Fibroblast of lung (primary cell): ENCODE measurements at regions not wholly inside any gene's neighbourhood (a gene's known extent, or its start where the extent isn't known, plus 50 kb on each side); places are given as distances from the start of the nearest gene placed in this dataset.

Source experiments
- DNase-seq, 2 donors: peaks; one replicate each; pipeline versions ENCODE4 v3.0.0 to v3.0.0-alpha.2; 2010; ENCODE audit warnings: low read depth in 2 of 2
- H2AFZ ChIP-seq: 2 replicates; pipeline ENCODE4 v1.5.1; 2012; ENCODE audit warnings: low read length, control low read depth, inconsistent platforms
- H3K27ac ChIP-seq: 2 replicates; pipeline ENCODE4 v1.5.1; 2011; ENCODE audit warnings: low read length, control low read depth; ENCODE audit not compliant: insufficient read depth
- H3K27me3 ChIP-seq: 2 replicates; pipeline ENCODE4 v1.5.1; 2011; ENCODE audit warnings: mild to moderate bottlenecking, low read length; ENCODE audit not compliant: control insufficient read depth, insufficient read depth
- H3K36me3 ChIP-seq: 2 replicates; pipeline ENCODE4 v1.5.1; 2011; ENCODE audit warnings: low read length; ENCODE audit not compliant: control insufficient read depth, insufficient read depth
- H3K4me1 ChIP-seq: 2 replicates; pipeline ENCODE4 v1.5.1; 2011; ENCODE audit warnings: low read length; ENCODE audit not compliant: control insufficient read depth, insufficient read depth; ENCODE audit errors: extremely low read depth
- H3K4me2 ChIP-seq: 2 replicates; pipeline ENCODE4 v1.5.1; 2011; ENCODE audit warnings: low read length, control low read depth; ENCODE audit not compliant: insufficient read depth; ENCODE audit errors: extremely low read depth
- H3K4me3 ChIP-seq, 4 experiments: fragments of 200-600 bp in 1 of 4; sonication (generic) in 1 of 4; replicated peaks in 1 of 4; 2 replicates each; pipeline ENCODE4 v1.5.1; 2011 to 2016; ENCODE audit warnings: low read length in 4 of 4, low read depth in 3 of 4, mild to moderate bottlenecking in 3 of 4, control low read depth in 2 of 4, inconsistent platforms in 1 of 4, mixed read lengths in 1 of 4; ENCODE audit not compliant: insufficient read depth in 1 of 4; ENCODE audit errors: control extremely low read depth in 1 of 4
- H3K79me2 ChIP-seq: 2 replicates; pipeline ENCODE4 v1.5.1; 2012; ENCODE audit warnings: mild to moderate bottlenecking, low read length, inconsistent platforms; ENCODE audit not compliant: control insufficient read depth, insufficient read depth
- H3K9ac ChIP-seq: 2 replicates; pipeline ENCODE4 v1.5.1; 2011; ENCODE audit warnings: mild to moderate bottlenecking, low read length, control low read depth; ENCODE audit not compliant: insufficient read depth
- H3K9me3 ChIP-seq: 2 replicates; pipeline ENCODE4 v1.5.1; 2012; ENCODE audit warnings: low read depth, low read length; ENCODE audit not compliant: control insufficient read depth, insufficient read depth
- H4K20me1 ChIP-seq: 2 replicates; pipeline ENCODE4 v1.5.1; 2011; ENCODE audit warnings: low read length; ENCODE audit not compliant: control insufficient read depth, insufficient read depth; ENCODE audit errors: extremely low read depth
- EZH2 ChIP-seq: IDR thresholded peaks from 2 replicates; pipeline ENCODE4 v1.5.1; 2012; ENCODE audit warnings: low read length, control low read depth, mild to moderate bottlenecking; ENCODE audit errors: missing control alignments
- TF ChIP-seq, protein P1 (sequence below), 2 donors: IDR thresholded peaks in 1 of 2; conservative IDR thresholded peaks in 1 of 2; 1 replicate in 1 of 2; 2 replicates in 1 of 2; pipeline ENCODE4 v1.5.1; 2011 to 2012; ENCODE audit warnings: low read length in 2 of 2, control low read depth in 1 of 2, inconsistent platforms in 1 of 2, low read depth in 1 of 2, mild to moderate bottlenecking in 1 of 2

- no peaks in the 10 kb centered on the region for H3K36me3 ChIP-seq
- DNase-seq: no peak
- no peaks in the 10 kb centered on the region for H4K20me1 ChIP-seq
- H3K4me3 ChIP-seq: no peak overlapping the region
- no peak overlapping the region for H3K27ac ChIP-seq
- H3K79me2 ChIP-seq: no peaks in the 10 kb centered on the region
- H3K4me1 ChIP-seq: no peaks in the 10 kb centered on the region
- no peaks in the 10 kb centered on the region for H3K9me3 ChIP-seq
- no peak overlapping the region for H2AFZ ChIP-seq
- no peak overlapping the region for H3K4me2 ChIP-seq
- H3K9ac ChIP-seq: no peak overlapping the region
- no peaks in the 10 kb centered on the region for H3K27me3 ChIP-seq
- no peak for TF ChIP-seq EZH2
These were observed 680.1 kb downstream of the MATN1 start for GRCh38 chr1:30043256-30043655.

DNA sequence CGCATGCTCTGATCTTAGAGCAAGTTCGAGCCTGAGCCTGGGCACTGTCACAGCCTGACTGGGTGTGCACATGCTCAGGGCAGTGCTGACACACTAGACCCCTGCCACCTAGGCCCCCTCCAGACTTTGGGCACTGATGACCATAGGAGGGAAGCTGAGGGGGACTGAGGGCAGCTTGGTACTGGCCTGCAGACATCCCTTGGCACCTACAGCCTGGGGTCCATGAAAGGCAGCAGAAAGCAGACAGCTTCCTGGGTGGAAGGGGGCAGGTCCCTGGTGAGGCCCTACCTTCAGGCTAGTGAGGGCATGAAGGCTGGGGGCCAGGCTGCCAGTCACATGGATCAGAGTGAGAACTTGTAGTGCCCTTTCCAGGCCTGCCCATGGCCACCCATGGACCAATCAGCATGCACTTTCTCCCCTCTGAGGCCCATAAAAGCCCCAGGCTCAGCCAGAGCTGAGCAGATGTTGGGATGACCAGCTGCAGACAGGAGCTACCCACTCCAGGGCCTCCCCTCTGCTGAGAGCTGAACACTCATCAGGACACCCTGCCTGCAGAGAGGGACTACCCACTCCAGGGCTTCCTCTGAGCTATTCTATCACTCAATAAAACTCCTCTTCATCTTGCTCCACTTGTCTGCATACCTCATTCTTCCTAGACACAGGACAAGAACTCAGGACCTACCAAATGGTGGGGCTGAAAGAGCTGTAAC, 680.8 kb downstream of the MATN1 start:
- Histone ChIP-seq H3K4me3 (no peak overlapping the region), H3K79me2 (no peaks in the 10 kb centered on the region), H3K27me3 (no peaks in the 10 kb centered on the region), H3K9me3 (no peaks in the 10 kb centered on the region), H4K20me1 (no peaks in the 10 kb centered on the region), H3K9ac (no peak overlapping the region), H3K36me3 (no peaks in the 10 kb centered on the region), H3K4me2 (no peak overlapping the region), H3K27ac (no peak overlapping the region), H3K4me1 (no peaks in the 10 kb centered on the region), H2AFZ (no peak overlapping the region)
- no peak for DNase-seq
- TF ChIP-seq EZH2: no peak
- TF ChIP-seq, protein P1, sequence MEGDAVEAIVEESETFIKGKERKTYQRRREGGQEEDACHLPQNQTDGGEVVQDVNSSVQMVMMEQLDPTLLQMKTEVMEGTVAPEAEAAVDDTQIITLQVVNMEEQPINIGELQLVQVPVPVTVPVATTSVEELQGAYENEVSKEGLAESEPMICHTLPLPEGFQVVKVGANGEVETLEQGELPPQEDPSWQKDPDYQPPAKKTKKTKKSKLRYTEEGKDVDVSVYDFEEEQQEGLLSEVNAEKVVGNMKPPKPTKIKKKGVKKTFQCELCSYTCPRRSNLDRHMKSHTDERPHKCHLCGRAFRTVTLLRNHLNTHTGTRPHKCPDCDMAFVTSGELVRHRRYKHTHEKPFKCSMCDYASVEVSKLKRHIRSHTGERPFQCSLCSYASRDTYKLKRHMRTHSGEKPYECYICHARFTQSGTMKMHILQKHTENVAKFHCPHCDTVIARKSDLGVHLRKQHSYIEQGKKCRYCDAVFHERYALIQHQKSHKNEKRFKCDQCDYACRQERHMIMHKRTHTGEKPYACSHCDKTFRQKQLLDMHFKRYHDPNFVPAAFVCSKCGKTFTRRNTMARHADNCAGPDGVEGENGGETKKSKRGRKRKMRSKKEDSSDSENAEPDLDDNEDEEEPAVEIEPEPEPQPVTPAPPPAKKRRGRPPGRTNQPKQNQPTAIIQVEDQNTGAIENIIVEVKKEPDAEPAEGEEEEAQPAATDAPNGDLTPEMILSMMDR (conservative IDR thresholded peaks at IDR 0.05 in 1 of 2, IDR thresholded peaks at IDR 0.05 in 1 of 2; ENCODE audit: low read depth in 1 of 2, low read length in 2 of 2): no peak

DNA sequence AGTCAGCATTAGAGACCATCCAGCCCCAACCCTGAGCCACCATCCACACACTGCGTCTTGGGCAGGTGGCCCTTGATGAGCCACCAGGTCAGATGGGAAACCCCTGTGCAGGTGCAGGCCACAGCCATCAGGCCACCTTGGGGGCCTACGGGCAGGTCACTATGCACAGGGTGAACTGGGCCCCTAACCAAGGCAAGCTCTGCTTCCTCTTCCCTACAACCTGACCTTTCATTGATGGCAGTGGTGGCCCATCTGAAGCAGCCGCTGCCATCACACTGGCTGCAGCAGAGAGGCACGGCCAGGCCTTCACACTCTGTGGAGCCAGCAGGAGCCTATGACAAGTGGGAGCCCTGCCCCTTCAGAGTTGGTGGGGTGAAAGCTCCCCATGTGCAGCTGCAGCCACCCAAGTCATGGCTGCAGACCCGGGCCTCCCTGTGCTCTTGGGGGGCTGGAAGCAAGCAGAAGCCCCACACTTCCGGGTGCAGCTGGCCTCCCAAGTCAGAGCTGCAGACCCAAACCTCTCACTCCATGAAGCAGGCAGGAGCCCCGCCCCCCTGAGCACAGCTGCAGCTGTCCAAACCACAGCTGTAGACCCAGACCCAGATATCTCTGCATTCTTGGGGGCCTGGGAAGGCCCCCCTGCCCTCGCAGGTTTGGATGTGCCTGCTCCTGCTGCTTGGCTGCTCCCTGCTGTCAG, 681.5 kb downstream of the MATN1 start:
- no peak overlapping the region for H2AFZ ChIP-seq
- H3K36me3 ChIP-seq: no peaks in the 10 kb centered on the region
- DNase-seq: no peak
- no peaks in the 10 kb centered on the region for H3K9me3 ChIP-seq
- no peak for TF ChIP-seq EZH2
- TF ChIP-seq, protein P1 (conservative IDR thresholded peaks at IDR 0.05 in 1 of 2, IDR thresholded peaks at IDR 0.05 in 1 of 2; ENCODE audit: low read depth in 1 of 2, low read length in 2 of 2): no peak
- H3K4me2 ChIP-seq: no peak overlapping the region
- H3K4me1 ChIP-seq: no peaks in the 10 kb centered on the region
- no peaks in the 10 kb centered on the region for H4K20me1 ChIP-seq
- H3K4me3 ChIP-seq: no peak overlapping the region
- no peaks in the 10 kb centered on the region for H3K27me3 ChIP-seq
- H3K9ac ChIP-seq: no peak overlapping the region
- no peak overlapping the region for H3K27ac ChIP-seq
- no peaks in the 10 kb centered on the region for H3K79me2 ChIP-seq
